Activated T-cell treated with anti-CD3 and anti-CD28 coated beads, Interleukin-2, amount 50 U/mL, for 24 hours (primary cell): ENCODE measurements at regions not wholly inside any gene's neighbourhood (a gene's known extent, or its start where the extent isn't known, plus 50 kb on each side); places are given as distances from the start of the nearest gene placed in this dataset.

Source experiments
- DNase-seq: peaks from one replicate; pipeline ENCODE4 v3.0.0-alpha.2; 2020
- H3K27ac Mint-ChIP-seq: 2 replicates; pipeline ENCODE4 v1.8.0; 2020; ENCODE audit warnings: mild to moderate bottlenecking, mixed read lengths
- H3K27me3 Mint-ChIP-seq: 2 replicates; pipeline ENCODE4 v1.8.0; 2020; ENCODE audit warnings: mixed read lengths
- H3K36me3 Mint-ChIP-seq: 2 replicates; pipeline ENCODE4 v1.8.0; 2020; ENCODE audit warnings: low read depth, mixed read lengths
- H3K4me1 Mint-ChIP-seq: 2 replicates; pipeline ENCODE4 v1.8.0; 2020; ENCODE audit warnings: low read depth, mixed read lengths
- H3K4me3 Mint-ChIP-seq: 2 replicates; pipeline ENCODE4 v1.8.0; 2020; ENCODE audit warnings: mild to moderate bottlenecking, moderate library complexity, mixed read lengths
- H3K9me3 Mint-ChIP-seq: 2 replicates; pipeline ENCODE4 v1.8.0; 2020; ENCODE audit warnings: mixed read lengths

GRCh38 chr2:120933693-120934573, 198.3 kb downstream of the GLI2 start:
- Mint-ChIP-seq H3K27ac (no peak overlapping the region), H3K4me1 (no peaks in the 10 kb centered on the region), H3K4me3 (no peak overlapping the region), H3K36me3 (no peaks in the 10 kb centered on the region), H3K27me3 (no peaks in the 10 kb centered on the region), H3K9me3 (no peaks in the 10 kb centered on the region)
- DNase-seq: no peak

GRCh38 chr2:120934574-120935338, 199.1 kb downstream of the GLI2 start:
- no peak overlapping the region for H3K4me3 Mint-ChIP-seq
- H3K4me1 Mint-ChIP-seq: peaks cover under 1% of the 10 kb centered on the region
- no peak overlapping the region for H3K27ac Mint-ChIP-seq
- H3K27me3 Mint-ChIP-seq: no peaks in the 10 kb centered on the region
- no peaks in the 10 kb centered on the region for H3K36me3 Mint-ChIP-seq
- no peak for DNase-seq
- no peaks in the 10 kb centered on the region for H3K9me3 Mint-ChIP-seq

GRCh38 chr2:120935339-120936313, 200.0 kb downstream of the GLI2 start:
- H3K27me3 Mint-ChIP-seq: no peaks in the 10 kb centered on the region
- H3K27ac Mint-ChIP-seq: no peak overlapping the region

GRCh38 chr2:120936476-120937334, 201.0 kb downstream of the GLI2 start:
- Mint-ChIP-seq H3K4me3 (no peak overlapping the region), H3K9me3 (no peaks in the 10 kb centered on the region), H3K4me1 (peaks cover 2% of the 10 kb centered on the region), H3K27ac (no peak overlapping the region), H3K27me3 (no peaks in the 10 kb centered on the region), H3K36me3 (no peaks in the 10 kb centered on the region)
- no peak for DNase-seq

More at GRCh38 chr2:120935339-120936313, 200.0 kb downstream of the GLI2 start:
- no peaks in the 10 kb centered on the region for H3K9me3 Mint-ChIP-seq
- H3K4me1 Mint-ChIP-seq: peaks cover 2% of the 10 kb centered on the region
- no peak overlapping the region for H3K4me3 Mint-ChIP-seq
- DNase-seq: no peak
- H3K36me3 Mint-ChIP-seq: no peaks in the 10 kb centered on the region

GRCh38 chr2:120937686-120938044, 202.0 kb downstream of the GLI2 start:
- H3K27me3 Mint-ChIP-seq: no peaks in the 10 kb centered on the region
- peaks cover 2% of the 10 kb centered on the region for H3K4me1 Mint-ChIP-seq
- no peaks in the 10 kb centered on the region for H3K36me3 Mint-ChIP-seq
- no peak for DNase-seq
- H3K9me3 Mint-ChIP-seq: no peaks in the 10 kb centered on the region
- no peak overlapping the region for H3K4me3 Mint-ChIP-seq
- H3K27ac Mint-ChIP-seq: no peak overlapping the region

GRCh38 chr2:120938045-120938771, 202.5 kb downstream of the GLI2 start:
- DNase-seq: no peak
- Mint-ChIP-seq H3K27me3 (no peaks in the 10 kb centered on the region), H3K4me3 (no peak overlapping the region), H3K4me1 (peaks cover 2% of the 10 kb centered on the region), H3K36me3 (no peaks in the 10 kb centered on the region), H3K27ac (no peak overlapping the region), H3K9me3 (no peaks in the 10 kb centered on the region)

GRCh38 chr2:120939595-120940318, 204.1 kb downstream of the GLI2 start:
- no peaks in the 10 kb centered on the region for H3K9me3 Mint-ChIP-seq
- no peak overlapping the region for H3K27ac Mint-ChIP-seq
- H3K36me3 Mint-ChIP-seq: no peaks in the 10 kb centered on the region
- no peak for DNase-seq
- H3K4me1 Mint-ChIP-seq: peaks cover 2% of the 10 kb centered on the region
- H3K27me3 Mint-ChIP-seq: no peaks in the 10 kb centered on the region
- no peak overlapping the region for H3K4me3 Mint-ChIP-seq

- Mint-ChIP-seq H3K4me3 (no peak overlapping the region), H3K4me1 (peaks cover 2% of the 10 kb centered on the region), H3K27ac (no peak overlapping the region), H3K27me3 (no peaks in the 10 kb centered on the region), H3K36me3 (no peaks in the 10 kb centered on the region), H3K9me3 (no peaks in the 10 kb centered on the region)
- no peak for DNase-seq
Observed at GRCh38 chr2:120940319-120940696, 204.6 kb downstream of the GLI2 start.

GRCh38 chr2:120940726-120941256, 205.1 kb downstream of the GLI2 start:
- Mint-ChIP-seq H3K27me3 (no peaks in the 10 kb centered on the region), H3K9me3 (no peaks in the 10 kb centered on the region), H3K27ac (no peak overlapping the region), H3K4me3 (no peak overlapping the region), H3K4me1 (peaks cover 2% of the 10 kb centered on the region), H3K36me3 (no peaks in the 10 kb centered on the region)
- no peak for DNase-seq

GRCh38 chr2:120941571-120942120, 206.0 kb downstream of the GLI2 start:
- H3K4me1 Mint-ChIP-seq: peaks cover 2% of the 10 kb centered on the region

GRCh38 chr2:120942658-120943057, 207.0 kb downstream of the GLI2 start:
- H3K36me3 Mint-ChIP-seq: no peaks in the 10 kb centered on the region
- H3K4me1 Mint-ChIP-seq: peaks cover 2% of the 10 kb centered on the region
- DNase-seq: no peak
- no peak overlapping the region for H3K27ac Mint-ChIP-seq
- H3K9me3 Mint-ChIP-seq: no peaks in the 10 kb centered on the region
- H3K27me3 Mint-ChIP-seq: no peaks in the 10 kb centered on the region
- H3K4me3 Mint-ChIP-seq: no peak overlapping the region

More at GRCh38 chr2:120941571-120942120, 206.0 kb downstream of the GLI2 start:
- Mint-ChIP-seq H3K36me3 (no peaks in the 10 kb centered on the region), H3K27ac (no peak overlapping the region), H3K9me3 (no peaks in the 10 kb centered on the region), H3K27me3 (no peaks in the 10 kb centered on the region), H3K4me3 (no peak overlapping the region)
- no peak for DNase-seq

GRCh38 chr2:120943403-120944034, 207.9 kb downstream of the GLI2 start:
- H3K4me1 Mint-ChIP-seq: peaks cover 2% of the 10 kb centered on the region
- H3K27ac Mint-ChIP-seq: no peak overlapping the region
- H3K36me3 Mint-ChIP-seq: no peaks in the 10 kb centered on the region
- H3K4me3 Mint-ChIP-seq: no peak overlapping the region
- no peaks in the 10 kb centered on the region for H3K9me3 Mint-ChIP-seq
- DNase-seq: no peak
- H3K27me3 Mint-ChIP-seq: no peaks in the 10 kb centered on the region
